ENCODE measurements at regions not wholly inside any gene's neighbourhood (a gene's known extent, or its start where the extent isn't known, plus 50 kb on each side); places are given as distances from the start of the nearest gene placed in this dataset.

DNA sequence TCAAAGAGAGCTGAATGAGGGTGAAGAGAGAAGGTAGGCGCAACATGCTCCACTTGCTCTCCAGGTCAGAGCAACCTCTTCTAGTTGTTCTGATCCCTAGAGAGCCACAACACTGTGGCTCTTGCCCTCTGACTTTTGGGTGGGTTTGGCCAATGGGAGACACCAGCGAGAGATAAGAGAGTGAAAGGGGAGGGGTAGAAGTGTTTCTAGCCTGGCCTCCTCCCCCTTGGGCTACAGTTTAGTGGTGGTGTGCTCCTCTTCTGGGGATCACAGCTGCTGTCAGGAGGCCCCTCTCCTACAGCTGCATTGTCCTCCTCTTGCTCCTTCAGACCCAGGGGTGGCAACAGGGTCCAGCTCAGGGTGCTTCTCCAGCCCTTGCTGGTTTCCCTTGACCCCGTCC is 454.8 kb downstream of the FUT8 start:
- TF ChIP-seq, protein P1, sequence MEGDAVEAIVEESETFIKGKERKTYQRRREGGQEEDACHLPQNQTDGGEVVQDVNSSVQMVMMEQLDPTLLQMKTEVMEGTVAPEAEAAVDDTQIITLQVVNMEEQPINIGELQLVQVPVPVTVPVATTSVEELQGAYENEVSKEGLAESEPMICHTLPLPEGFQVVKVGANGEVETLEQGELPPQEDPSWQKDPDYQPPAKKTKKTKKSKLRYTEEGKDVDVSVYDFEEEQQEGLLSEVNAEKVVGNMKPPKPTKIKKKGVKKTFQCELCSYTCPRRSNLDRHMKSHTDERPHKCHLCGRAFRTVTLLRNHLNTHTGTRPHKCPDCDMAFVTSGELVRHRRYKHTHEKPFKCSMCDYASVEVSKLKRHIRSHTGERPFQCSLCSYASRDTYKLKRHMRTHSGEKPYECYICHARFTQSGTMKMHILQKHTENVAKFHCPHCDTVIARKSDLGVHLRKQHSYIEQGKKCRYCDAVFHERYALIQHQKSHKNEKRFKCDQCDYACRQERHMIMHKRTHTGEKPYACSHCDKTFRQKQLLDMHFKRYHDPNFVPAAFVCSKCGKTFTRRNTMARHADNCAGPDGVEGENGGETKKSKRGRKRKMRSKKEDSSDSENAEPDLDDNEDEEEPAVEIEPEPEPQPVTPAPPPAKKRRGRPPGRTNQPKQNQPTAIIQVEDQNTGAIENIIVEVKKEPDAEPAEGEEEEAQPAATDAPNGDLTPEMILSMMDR (IDR thresholded peaks at IDR 0.05) = no peak
- no peak for TF ChIP-seq POLR2A (IDR thresholded peaks at IDR 0.05)
